Esophagus muscularis mucosa (tissue), 4 donors: ENCODE measurements at regions not wholly inside any gene's neighbourhood (a gene's known extent, or its start where the extent isn't known, plus 50 kb on each side); places are given as distances from the start of the nearest gene placed in this dataset.

Source experiments
- EP300 ChIP-seq: sonication (generic); formaldehyde crosslinking; IDR thresholded peaks from one replicate; pipeline ENCODE4 v1.6.1; 2017; ENCODE audit warnings: antibody characterized with exemption
- POLR2AphosphoS5 ChIP-seq, 2 donors: sonication (generic); formaldehyde crosslinking; IDR thresholded peaks; one replicate each; pipeline ENCODE4 v1.6.1; 2017; ENCODE audit warnings: antibody characterized with exemption in 2 of 2
- TF ChIP-seq, protein P1 (sequence below), 3 experiments: fragments of 200-600 bp in 2 of 3; fragments of 450-650 bp in 1 of 3; sonication (generic) in 2 of 3; IDR thresholded peaks; one replicate each; pipeline ENCODE4 v1.5.1; 2017 to 2019; ENCODE audit warnings: antibody characterized with exemption in 3 of 3, mild to moderate bottlenecking in 2 of 3, moderate library complexity in 1 of 3

- TF ChIP-seq, protein P1, sequence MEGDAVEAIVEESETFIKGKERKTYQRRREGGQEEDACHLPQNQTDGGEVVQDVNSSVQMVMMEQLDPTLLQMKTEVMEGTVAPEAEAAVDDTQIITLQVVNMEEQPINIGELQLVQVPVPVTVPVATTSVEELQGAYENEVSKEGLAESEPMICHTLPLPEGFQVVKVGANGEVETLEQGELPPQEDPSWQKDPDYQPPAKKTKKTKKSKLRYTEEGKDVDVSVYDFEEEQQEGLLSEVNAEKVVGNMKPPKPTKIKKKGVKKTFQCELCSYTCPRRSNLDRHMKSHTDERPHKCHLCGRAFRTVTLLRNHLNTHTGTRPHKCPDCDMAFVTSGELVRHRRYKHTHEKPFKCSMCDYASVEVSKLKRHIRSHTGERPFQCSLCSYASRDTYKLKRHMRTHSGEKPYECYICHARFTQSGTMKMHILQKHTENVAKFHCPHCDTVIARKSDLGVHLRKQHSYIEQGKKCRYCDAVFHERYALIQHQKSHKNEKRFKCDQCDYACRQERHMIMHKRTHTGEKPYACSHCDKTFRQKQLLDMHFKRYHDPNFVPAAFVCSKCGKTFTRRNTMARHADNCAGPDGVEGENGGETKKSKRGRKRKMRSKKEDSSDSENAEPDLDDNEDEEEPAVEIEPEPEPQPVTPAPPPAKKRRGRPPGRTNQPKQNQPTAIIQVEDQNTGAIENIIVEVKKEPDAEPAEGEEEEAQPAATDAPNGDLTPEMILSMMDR (IDR thresholded peaks at IDR 0.05) = no peak
- TF ChIP-seq EP300 (no peak), POLR2AphosphoS5 (IDR thresholded peaks at IDR 0.05) (no peak)
Observed at GRCh38 chr11:15378941-15379340, 264.2 kb downstream of the INSC start.
